B cell (primary cell): ENCODE measurements at regions not wholly inside any gene's neighbourhood (a gene's known extent, or its start where the extent isn't known, plus 50 kb on each side); places are given as distances from the start of the nearest gene placed in this dataset.

Source experiments
- EZH2 ChIP-seq: IDR thresholded peaks from 2 replicates; pipeline ENCODE4 v1.6.1; 2012; ENCODE audit warnings: borderline replicate concordance, low read depth, mild to moderate bottlenecking, moderate library complexity, low read length; ENCODE audit not compliant: insufficient read depth, poor library complexity, severe bottlenecking
- TF ChIP-seq, protein P1 (sequence below): fragments of 200-600 bp; IDR thresholded peaks from one replicate; pipeline ENCODE4 v1.8.0; 2022; ENCODE audit warnings: antibody characterized with exemption, mild to moderate bottlenecking

DNA sequence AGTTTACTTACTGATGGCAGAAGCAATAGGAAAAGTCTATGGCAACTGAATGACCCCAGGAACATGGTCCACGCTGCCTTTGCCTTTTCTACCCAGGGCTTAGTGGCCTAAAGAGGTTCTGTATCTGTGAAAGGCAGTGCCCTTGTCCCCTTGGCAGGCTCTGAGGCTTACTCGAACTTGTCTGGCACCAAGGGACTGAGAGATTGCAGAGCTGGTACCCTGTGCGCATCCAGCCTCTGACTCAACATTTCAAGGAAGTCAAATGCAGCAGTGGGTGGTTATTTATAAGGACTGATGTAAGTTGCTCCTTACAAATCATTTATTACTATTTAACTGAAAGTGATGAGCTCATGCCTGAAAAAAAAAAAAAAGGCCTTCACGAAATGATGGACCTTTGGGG lies 299.9 kb upstream of the MYOCD start:
- TF ChIP-seq, protein P1, sequence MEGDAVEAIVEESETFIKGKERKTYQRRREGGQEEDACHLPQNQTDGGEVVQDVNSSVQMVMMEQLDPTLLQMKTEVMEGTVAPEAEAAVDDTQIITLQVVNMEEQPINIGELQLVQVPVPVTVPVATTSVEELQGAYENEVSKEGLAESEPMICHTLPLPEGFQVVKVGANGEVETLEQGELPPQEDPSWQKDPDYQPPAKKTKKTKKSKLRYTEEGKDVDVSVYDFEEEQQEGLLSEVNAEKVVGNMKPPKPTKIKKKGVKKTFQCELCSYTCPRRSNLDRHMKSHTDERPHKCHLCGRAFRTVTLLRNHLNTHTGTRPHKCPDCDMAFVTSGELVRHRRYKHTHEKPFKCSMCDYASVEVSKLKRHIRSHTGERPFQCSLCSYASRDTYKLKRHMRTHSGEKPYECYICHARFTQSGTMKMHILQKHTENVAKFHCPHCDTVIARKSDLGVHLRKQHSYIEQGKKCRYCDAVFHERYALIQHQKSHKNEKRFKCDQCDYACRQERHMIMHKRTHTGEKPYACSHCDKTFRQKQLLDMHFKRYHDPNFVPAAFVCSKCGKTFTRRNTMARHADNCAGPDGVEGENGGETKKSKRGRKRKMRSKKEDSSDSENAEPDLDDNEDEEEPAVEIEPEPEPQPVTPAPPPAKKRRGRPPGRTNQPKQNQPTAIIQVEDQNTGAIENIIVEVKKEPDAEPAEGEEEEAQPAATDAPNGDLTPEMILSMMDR = no peak
- no peak for TF ChIP-seq EZH2
